ENCODE measurements at regions not wholly inside any gene's neighbourhood (a gene's known extent, or its start where the extent isn't known, plus 50 kb on each side); places are given as distances from the start of the nearest gene placed in this dataset.

DNA sequence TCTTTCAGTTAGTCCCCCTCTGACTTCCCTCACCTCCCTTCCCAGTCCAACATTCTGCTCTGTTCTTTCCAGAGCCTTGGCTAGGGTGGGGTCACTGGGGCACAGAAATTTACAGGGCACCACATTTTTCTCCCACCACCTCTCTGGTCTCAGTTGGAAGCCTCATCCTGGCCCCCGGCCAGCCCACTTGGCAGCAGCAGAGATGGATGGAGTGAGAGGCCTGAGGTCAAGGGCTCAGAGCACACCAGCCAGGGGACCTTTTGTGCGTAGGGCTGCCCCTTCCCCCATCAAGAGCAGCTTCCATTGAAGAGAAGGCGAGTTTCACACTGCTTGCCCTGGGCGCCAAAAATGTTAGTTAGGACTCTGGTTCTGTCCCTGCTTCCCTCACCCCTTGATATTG is 230.9 kb downstream of the SOX3 start:
- no peak for TF ChIP-seq CTCF (IDR thresholded peaks at IDR 0.05)
- TF ChIP-seq POLR2A (IDR thresholded peaks at IDR 0.05): no peak
- TF ChIP-seq EP300 (IDR thresholded peaks at IDR 0.05; ENCODE audit: low read depth): no peak

Data from transverse colon (tissue), 3 donors.